22Rv1 (cell line): ENCODE measurements at regions not wholly inside any gene's neighbourhood (a gene's known extent, or its start where the extent isn't known, plus 50 kb on each side); places are given as distances from the start of the nearest gene placed in this dataset.
"Not testable (repeated sequence)": the region's sequence is repeated elsewhere in the genome, so short reads cannot be mapped to it uniquely, and the experiment has no call there.

Source experiments
- H3K27ac ChIP-seq: fragments of 450-650 bp; 2 replicates; pipeline ENCODE4 v1.5.1; 2017
- ZFX ChIP-seq: fragments of 450-650 bp; IDR thresholded peaks from 2 replicates; pipeline ENCODE4 v1.6.1; 2017; ENCODE audit warnings: antibody characterized with exemption, borderline replicate concordance
- TF ChIP-seq, protein P1 (sequence below): fragments of 450-650 bp; IDR thresholded peaks from 2 replicates; pipeline ENCODE4 v1.5.1; 2017; ENCODE audit warnings: mild to moderate bottlenecking

DNA sequence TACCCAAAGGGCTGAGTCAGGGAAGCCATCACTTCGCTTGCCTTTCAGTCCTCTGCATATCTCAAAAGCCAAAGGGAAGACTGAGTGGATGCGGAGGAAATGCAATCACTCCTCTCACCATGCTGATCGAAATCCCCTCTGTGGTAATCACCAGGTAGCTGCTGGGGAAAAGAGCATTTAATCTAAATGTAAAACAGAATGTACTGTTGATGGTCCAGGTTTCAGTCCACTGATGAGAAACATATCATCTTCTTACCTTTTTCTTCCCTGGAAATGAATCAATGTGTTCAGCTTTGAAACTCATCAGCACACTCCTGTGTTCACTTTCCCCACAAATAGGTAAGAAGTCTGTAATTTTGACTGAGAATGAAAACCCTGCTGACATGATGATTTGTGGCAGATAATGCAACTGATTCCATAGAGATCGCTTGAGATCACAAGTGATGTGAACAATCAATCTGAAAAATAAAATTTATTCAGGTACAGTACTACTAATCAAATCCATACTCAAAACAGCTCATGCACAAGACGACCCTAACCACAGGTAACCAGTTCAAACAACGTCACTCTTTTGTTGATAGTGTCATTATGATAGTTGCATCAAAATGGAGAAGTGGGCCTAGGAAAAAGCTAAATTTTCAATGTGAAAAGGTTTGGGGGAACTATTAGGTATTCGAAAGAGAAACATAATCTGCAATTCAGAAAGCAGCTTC, 454.0 kb upstream of the RGMB start:
- H3K27ac ChIP-seq = no peak overlapping the region
- no peak for TF ChIP-seq ZFX
- TF ChIP-seq, protein P1, sequence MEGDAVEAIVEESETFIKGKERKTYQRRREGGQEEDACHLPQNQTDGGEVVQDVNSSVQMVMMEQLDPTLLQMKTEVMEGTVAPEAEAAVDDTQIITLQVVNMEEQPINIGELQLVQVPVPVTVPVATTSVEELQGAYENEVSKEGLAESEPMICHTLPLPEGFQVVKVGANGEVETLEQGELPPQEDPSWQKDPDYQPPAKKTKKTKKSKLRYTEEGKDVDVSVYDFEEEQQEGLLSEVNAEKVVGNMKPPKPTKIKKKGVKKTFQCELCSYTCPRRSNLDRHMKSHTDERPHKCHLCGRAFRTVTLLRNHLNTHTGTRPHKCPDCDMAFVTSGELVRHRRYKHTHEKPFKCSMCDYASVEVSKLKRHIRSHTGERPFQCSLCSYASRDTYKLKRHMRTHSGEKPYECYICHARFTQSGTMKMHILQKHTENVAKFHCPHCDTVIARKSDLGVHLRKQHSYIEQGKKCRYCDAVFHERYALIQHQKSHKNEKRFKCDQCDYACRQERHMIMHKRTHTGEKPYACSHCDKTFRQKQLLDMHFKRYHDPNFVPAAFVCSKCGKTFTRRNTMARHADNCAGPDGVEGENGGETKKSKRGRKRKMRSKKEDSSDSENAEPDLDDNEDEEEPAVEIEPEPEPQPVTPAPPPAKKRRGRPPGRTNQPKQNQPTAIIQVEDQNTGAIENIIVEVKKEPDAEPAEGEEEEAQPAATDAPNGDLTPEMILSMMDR = no peak

DNA sequence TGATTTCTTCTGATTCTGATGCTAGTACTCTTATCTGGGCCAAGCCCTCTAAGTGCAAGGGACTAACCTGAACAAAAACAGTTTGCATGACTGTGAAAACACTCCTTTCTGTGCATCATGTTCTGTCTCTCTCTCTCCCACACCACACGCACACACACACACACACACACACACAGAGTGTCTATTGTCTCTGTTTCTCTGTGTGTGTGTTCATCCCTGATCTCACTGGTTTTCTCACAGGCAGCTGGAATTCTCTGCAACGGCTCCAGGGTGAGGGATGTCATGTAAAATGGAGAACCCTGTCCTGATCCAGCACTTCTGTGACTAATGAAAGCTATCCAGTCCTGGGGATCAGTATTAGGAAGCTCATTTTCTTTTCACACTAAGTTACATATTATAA, 453.1 kb upstream of the RGMB start:
- TF ChIP-seq ZFX = no peak
- TF ChIP-seq, protein P1 = no peak
- no peak overlapping the region for H3K27ac ChIP-seq

DNA sequence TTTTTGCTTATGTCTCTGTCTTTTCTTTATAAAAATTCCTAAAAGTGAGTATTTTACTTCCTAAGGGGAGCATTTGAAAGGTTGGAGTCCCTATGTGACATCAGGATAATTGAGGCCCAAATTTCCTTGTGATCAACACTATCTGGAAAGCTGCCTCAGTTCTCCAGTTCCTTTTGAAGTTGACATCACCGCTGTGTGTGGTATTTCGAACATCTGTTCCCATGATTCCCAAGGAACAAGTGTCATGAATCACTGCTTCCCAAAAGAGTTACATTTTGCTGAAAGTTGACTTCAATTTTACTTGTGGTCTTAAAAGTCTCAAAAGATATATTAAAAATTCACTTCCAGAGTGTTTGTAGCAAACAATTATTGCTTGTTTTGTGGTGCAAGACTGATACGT, 452.1 kb upstream of the RGMB start:
- TF ChIP-seq, protein P1 = no peak
- TF ChIP-seq ZFX = no peak
- no peak overlapping the region for H3K27ac ChIP-seq

DNA sequence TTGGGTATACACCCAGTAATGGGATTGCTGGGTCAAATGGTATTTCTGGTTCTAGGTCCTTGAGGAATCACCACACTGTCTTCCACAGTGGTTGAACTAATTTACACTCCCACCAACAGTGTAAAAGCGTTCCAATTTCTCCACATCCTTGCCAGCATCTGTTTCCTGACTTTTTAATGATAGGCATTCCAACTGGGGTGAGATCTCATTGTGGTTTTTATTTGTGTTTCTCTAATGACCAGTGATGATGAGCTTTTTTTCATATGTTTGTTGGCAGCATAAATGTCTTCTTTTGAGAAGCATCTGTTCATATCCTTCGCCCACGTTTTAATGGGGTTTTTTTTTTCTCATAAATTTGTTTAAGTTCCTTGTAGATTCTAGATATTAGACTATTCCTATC, 448.3 kb upstream of the RGMB start:
- not testable (repeated sequence) for H3K27ac ChIP-seq

DNA sequence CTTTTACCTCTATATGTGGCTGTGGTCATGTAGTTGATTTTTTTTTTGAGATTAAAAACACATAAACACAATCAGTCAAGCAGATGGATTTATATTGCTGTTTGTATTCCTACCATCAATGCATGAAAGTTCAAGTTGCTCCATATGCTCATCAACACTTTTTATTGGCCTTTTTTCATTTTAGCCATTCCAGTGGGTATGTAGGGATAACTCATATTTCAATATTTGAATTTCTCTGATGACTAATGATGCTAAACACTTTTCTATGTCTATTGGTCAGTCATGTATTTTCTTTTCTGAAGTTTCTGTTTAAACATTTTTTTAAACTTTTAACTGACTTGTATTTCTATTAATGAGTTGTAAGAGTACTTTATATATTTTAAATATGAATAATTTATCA, 445.4 kb upstream of the RGMB start:
- TF ChIP-seq ZFX = no peak
- TF ChIP-seq, protein P1 = no peak
- no peak overlapping the region for H3K27ac ChIP-seq

DNA sequence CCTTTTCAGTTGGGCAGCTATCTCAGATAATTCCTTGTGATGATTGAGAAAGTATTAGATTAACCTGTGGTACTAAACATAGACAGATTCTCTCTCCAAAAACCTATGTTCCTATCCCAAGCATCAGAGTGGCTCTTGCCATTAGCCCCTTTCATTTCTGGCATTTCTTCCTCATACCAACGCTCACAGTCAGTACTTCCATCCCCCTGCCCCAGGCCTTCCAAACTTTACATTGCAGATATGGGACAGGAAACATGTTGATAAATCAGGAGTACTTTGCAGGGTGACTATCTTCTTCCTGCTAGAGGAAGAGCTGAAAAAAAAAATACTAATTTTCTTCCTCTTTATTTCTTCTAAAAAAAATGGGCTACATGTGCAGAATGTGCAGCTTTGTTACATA, 442.6 kb upstream of the RGMB start:
- no peak overlapping the region for H3K27ac ChIP-seq
- TF ChIP-seq, protein P1 = no peak
- TF ChIP-seq ZFX = no peak

DNA sequence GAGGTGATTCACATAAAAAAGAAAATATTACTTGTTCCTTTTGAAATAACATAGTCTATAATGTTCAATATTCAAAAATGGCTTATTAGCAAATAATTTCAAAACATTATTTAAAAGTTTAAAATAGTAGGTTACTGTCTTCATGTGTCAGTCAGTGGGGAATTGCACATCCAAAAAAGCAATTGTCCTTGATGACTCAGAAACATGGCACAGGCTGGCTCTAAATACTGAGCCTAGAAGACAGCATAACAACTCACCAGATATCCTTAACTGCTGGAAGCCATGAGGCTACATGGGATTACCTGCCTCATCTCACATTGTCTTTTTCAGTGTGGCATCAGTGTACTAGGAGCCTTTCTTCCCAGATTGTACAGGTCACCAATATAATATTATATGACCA, 439.5 kb upstream of the RGMB start:
- TF ChIP-seq ZFX = no peak
- TF ChIP-seq, protein P1 = no peak
- no peak overlapping the region for H3K27ac ChIP-seq

DNA sequence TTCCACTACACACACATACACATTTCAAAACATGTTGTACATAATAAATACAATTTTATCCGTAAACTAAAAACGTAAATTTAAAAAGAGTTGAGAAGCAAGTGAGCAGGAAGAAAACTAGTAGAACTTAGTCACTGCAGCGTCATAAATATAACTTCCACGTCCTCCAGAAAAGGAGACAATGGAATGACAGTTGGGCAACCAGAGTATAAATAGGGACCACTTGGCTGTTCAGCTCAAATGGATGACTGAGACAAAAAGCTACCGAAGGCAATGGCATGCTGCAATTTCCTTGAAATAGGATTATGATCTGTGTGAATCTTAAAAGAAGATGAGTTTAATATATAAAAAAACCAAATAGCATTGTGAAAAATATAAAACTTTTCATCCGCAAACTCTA, 438.5 kb upstream of the RGMB start:
- TF ChIP-seq ZFX = no peak
- TF ChIP-seq, protein P1 = no peak
- no peak overlapping the region for H3K27ac ChIP-seq
